Stomach (tissue), 8 donors: ENCODE measurements at regions not wholly inside any gene's neighbourhood (a gene's known extent, or its start where the extent isn't known, plus 50 kb on each side); places are given as distances from the start of the nearest gene placed in this dataset.

ENCODE experiments used
- DNase-seq, 2 donors: peaks; one replicate each; pipeline versions ENCODE4 v3.0.0 to v3.0.0-alpha.2; 2013 to 2019
- H3K27ac ChIP-seq, 5 donors: fragments of 200-600 bp in 4 of 5; sonication (generic) in 4 of 5; one replicate each; pipeline ENCODE4 v1.5.1; 2013 to 2019; ENCODE audit warnings: mild to moderate bottlenecking in 1 of 5, moderate library complexity in 1 of 5
- H3K27me3 ChIP-seq, 3 donors: fragments of 200-600 bp; sonication (generic); one replicate each; pipeline ENCODE4 v1.5.1; 2017 to 2019; ENCODE audit warnings: mixed run types in 1 of 3
- H3K36me3 ChIP-seq, 4 donors: fragments of 200-600 bp; sonication (generic); 1 replicate in 3 of 4; 2 replicates in 1 of 4; pipeline ENCODE4 v1.5.1; 2016 to 2019
- H3K4me1 ChIP-seq, 4 donors: fragments of 200-600 bp; sonication (generic); one replicate each; pipeline ENCODE4 v1.5.1; 2016 to 2019
- H3K4me3 ChIP-seq, 4 donors: fragments of 200-600 bp; sonication (generic) in 3 of 4; one replicate each; pipeline ENCODE4 v1.5.1; 2016 to 2019; ENCODE audit warnings: mild to moderate bottlenecking in 1 of 4
- H3K9me3 ChIP-seq, 4 donors: fragments of 200-600 bp; sonication (generic); one replicate each; pipeline ENCODE4 v1.5.1; 2016 to 2019
- EP300 ChIP-seq: sonication (generic); formaldehyde crosslinking; IDR thresholded peaks from one replicate; pipeline ENCODE4 v1.6.1; 2017; ENCODE audit warnings: antibody characterized with exemption
- POLR2A ChIP-seq, 4 donors: fragments of 450-650 bp; IDR thresholded peaks; one replicate each; pipeline ENCODE4 v1.6.1; 2016; ENCODE audit warnings: antibody characterized with exemption in 4 of 4, control low read depth in 2 of 4, mild to moderate bottlenecking in 1 of 4, moderate library complexity in 1 of 4
- POLR2AphosphoS5 ChIP-seq, 3 donors: sonication (generic); formaldehyde crosslinking; IDR thresholded peaks; one replicate each; pipeline ENCODE4 v1.6.1; 2016; ENCODE audit warnings: antibody characterized with exemption in 3 of 3
- WGBS, 5 donors: extraction: QIAGEN DNeasy Blood & Tissue Kit in 3 of 5; methylation state at CpG; one replicate each; pipeline versions ENCODE4 v1.1.5 to v1.1.7; 2013 to 2018; 5-methylcytosine and 5-hydroxymethylcytosine counted together
- intact Hi-C: fragments of 100-400 bp; cut with DNase I; formaldehyde crosslinking; loops from one replicate; pipeline ENCODE4 v1.15.1; 2023; ENCODE audit warnings: low total_unique reads
- TF ChIP-seq, protein P1 (sequence below), 7 experiments: fragments of 450-650 bp in 4 of 7; fragments of 200-600 bp in 3 of 7; sonication (generic) in 3 of 7; IDR thresholded peaks; one replicate each; pipeline ENCODE4 v1.5.1; 2016 to 2019; ENCODE audit warnings: antibody characterized with exemption in 7 of 7, control low read depth in 2 of 7, mild to moderate bottlenecking in 1 of 7
- donor health status: healthy with polysubstance abuse.
- donor health status: Bipolar disorder and iron deficiency.
- donor health status: healthy.

DNA sequence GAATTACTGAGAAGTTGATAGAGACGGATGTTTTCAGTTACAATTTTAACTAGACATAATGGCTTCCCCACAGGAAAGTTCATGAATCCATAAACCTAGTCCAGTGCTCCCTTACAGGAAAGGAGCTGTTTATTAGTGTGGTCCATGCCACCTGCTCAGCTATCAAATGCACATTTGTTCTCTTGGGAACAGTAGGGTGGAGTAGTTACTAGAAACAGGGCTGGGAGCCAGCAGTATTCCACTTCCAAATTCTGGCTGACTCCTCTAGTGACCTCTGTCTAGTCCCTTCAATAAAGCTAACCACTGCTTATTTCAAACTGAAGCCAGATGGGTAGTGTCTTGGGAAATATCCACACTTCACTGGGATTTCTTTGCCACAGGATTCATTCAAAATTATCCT lies 88.4 kb upstream of the TLL1 start:
- 50 to 67% (median 52%) methylated on average over 1 of the region's 1 CpG for WGBS, 5 donors

DNA sequence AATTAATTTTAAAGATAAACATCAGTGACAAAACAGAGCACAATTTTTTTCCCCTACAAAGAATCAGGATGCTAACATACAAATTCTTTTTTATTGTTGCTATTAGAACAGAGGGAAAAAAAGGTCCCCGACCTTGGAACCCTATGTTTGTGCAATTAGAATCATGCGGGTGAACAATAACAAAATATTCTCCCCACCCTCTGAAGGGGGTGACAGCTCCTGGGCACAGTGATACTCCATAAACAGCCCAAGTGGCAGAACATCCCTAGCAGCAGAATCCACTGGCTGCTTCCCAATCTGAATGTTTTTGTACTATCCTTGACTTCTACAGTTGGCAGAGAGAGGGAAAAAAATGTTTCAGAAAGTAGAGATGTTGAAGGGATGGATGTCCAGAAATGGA lies 87.7 kb upstream of the TLL1 start:
- no peak for DNase-seq
- Histone ChIP-seq H3K9me3 (no peaks in the 10 kb centered on the region), H3K27ac (no peak overlapping the region), H3K4me1 (peaks cover 0 to 8% (median 2%) of the 10 kb centered on the region in 4 donors), H3K27me3 (no peaks in the 10 kb centered on the region), H3K36me3 (no peaks in the 10 kb centered on the region), H3K4me3 (no peak overlapping the region)
- intact Hi-C loops, result no loop called here
- TF ChIP-seq POLR2A (IDR thresholded peaks at IDR 0.05), result no peak
- TF ChIP-seq, protein P1, sequence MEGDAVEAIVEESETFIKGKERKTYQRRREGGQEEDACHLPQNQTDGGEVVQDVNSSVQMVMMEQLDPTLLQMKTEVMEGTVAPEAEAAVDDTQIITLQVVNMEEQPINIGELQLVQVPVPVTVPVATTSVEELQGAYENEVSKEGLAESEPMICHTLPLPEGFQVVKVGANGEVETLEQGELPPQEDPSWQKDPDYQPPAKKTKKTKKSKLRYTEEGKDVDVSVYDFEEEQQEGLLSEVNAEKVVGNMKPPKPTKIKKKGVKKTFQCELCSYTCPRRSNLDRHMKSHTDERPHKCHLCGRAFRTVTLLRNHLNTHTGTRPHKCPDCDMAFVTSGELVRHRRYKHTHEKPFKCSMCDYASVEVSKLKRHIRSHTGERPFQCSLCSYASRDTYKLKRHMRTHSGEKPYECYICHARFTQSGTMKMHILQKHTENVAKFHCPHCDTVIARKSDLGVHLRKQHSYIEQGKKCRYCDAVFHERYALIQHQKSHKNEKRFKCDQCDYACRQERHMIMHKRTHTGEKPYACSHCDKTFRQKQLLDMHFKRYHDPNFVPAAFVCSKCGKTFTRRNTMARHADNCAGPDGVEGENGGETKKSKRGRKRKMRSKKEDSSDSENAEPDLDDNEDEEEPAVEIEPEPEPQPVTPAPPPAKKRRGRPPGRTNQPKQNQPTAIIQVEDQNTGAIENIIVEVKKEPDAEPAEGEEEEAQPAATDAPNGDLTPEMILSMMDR (IDR thresholded peaks at IDR 0.05), result no peak
- no peak for TF ChIP-seq EP300
- no peak for TF ChIP-seq POLR2AphosphoS5 (IDR thresholded peaks at IDR 0.05)
- WGBS, 5 donors, result 79 to 85% (median 82%) methylated on average over 2 of the region's 2 CpGs

More for the DNA sequence above, 88.4 kb upstream of the TLL1 start:
- TF ChIP-seq POLR2AphosphoS5 (IDR thresholded peaks at IDR 0.05), result no peak
- TF ChIP-seq EP300, result no peak
- TF ChIP-seq, protein P1 (IDR thresholded peaks at IDR 0.05), result no peak
- no peak for TF ChIP-seq POLR2A (IDR thresholded peaks at IDR 0.05)
- no peaks in the 10 kb centered on the region for H3K27me3 ChIP-seq
- peak in 1 of 2 donors; percentile 20 for DNase-seq
- H3K36me3 ChIP-seq, result no peaks in the 10 kb centered on the region
- no peak overlapping the region for H3K27ac ChIP-seq
- intact Hi-C loops, result no loop called here
- no peaks in the 10 kb centered on the region for H3K9me3 ChIP-seq
- no peak overlapping the region for H3K4me3 ChIP-seq
- peaks cover 0 to 8% (median 4%) of the 10 kb centered on the region in 4 donors for H3K4me1 ChIP-seq

DNA sequence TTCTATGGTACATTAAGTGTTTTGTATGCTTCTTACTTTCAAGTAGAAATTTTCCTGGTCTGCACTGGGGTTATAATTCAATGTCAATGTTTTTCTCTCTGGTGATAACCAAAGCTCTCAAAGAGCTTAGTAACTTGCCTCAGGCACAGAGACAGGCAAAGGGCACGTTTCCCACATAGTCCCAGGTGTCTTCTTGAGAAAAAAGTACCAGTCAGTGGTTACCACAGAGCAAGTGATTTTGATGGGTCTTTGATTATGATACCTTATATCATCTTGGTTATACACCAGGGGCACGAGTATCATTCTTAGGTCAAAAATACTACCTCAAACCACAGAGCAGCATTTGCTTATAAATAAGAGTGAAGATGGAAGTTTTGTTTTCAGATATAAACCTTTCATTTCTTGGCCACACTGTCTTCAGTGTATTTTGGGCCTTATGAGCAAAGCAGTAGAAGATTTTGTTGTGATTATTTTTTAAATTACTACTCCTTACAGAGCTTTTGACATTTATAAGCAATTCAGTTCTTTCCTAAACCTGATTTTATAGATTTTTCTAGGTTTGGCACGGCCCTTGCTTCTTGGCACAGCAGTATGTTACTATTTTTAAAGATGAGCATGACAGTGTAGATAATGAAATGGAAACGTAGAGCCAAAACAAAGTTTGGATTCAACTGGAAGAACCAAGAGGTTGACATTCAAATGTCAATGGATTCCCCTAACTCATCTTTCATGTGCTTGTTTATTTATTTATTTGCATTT lies 85.3 kb upstream of the TLL1 start:
- no peak overlapping the region for H3K27ac ChIP-seq
- H3K9me3 ChIP-seq, result no peaks in the 10 kb centered on the region
- 47 to 73% (median 68%) methylated on average over 4 of the region's 4 CpGs for WGBS, 5 donors
- no peak overlapping the region for H3K4me3 ChIP-seq
- no peak for TF ChIP-seq POLR2A (IDR thresholded peaks at IDR 0.05)
- no peak for TF ChIP-seq EP300
- TF ChIP-seq, protein P1 (IDR thresholded peaks at IDR 0.05), result no peak
- TF ChIP-seq POLR2AphosphoS5 (IDR thresholded peaks at IDR 0.05), result no peak
- H3K4me1 ChIP-seq, result peaks cover 0 to 8% (median 2%) of the 10 kb centered on the region in 4 donors
- no peaks in the 10 kb centered on the region for H3K36me3 ChIP-seq
- no peak for DNase-seq
- intact Hi-C loops, result no loop called here
- no peaks in the 10 kb centered on the region for H3K27me3 ChIP-seq

DNA sequence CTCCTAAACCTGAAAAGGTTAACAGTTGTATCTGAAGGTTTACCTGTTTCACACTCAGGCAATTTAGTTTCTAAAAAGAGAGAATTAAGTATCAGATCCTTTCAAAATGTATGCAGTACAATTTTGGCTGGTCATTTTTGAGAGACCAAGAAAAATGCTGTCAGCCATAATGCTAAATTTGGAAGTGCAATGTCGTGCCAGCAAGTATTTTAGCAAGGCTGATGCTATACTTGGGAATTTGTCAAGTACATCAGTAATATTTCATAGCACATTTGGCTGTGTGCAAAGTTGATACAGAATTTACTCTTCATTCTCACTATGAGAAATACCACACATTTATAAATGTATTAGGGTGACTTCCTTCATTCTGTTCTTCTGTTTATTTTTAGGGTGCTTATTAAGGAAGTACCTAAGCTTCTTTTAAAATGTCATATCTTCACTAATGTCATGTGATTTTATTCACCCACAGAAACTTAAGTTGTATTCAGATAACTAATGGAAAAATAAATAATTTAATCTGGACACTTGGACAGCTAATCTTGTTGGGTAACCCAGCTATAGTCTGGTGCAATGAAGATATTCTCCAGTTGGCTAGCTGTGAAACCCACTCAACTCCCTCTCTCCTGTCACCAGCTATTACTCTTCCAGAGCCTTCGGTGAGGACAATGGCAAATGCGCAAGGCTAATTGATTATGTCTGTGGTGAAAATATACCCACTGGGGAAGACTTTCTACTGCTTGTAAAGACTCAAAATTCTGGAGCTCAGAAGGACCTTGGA lies 84.2 kb upstream of the TLL1 start:
- Histone ChIP-seq H3K27me3 (no peaks in the 10 kb centered on the region), H3K4me1 (peaks cover 0 to 8% (median 2%) of the 10 kb centered on the region in 4 donors), H3K9me3 (no peaks in the 10 kb centered on the region), H3K4me3 (no peak overlapping the region), H3K36me3 (no peaks in the 10 kb centered on the region), H3K27ac (no peak overlapping the region)
- peak in 1 of 2 donors; percentile 47 for DNase-seq
- intact Hi-C loops, result no loop called here
- WGBS, 5 donors, result 79 to 84% (median 82%) methylated on average over 3 of the region's 3 CpGs
- TF ChIP-seq EP300, result no peak
